GM21447 (cell line): ENCODE measurements at regions not wholly inside any gene's neighbourhood (a gene's known extent, or its start where the extent isn't known, plus 50 kb on each side); places are given as distances from the start of the nearest gene placed in this dataset.

ENCODE experiments used
- ATAC-seq: cut with Tn5 transposase; IDR thresholded peaks from one replicate; pipeline ENCODE4 v1.9.1; 2021; ENCODE audit not compliant: unreplicated experiment

DNA sequence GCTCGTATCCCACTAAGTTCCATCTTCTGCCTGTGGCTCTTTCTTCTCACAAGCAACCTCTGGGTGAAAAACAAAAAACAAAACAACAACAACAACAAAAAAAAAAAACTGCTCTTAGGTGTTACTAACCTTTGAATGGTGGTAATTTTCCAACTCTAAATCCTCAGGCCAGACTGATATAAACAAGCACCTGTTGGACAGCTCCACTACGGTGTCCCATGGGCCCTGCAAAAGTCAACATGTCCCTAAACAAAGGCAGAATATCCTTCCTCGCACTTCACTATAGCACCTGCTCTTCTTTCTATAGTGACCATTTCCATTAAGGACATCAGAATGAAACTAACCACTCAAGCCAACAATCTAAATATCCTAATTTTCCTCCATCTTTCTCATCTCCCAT, 54.6 kb upstream of the PARM1 start:
- no peak for ATAC-seq

DNA sequence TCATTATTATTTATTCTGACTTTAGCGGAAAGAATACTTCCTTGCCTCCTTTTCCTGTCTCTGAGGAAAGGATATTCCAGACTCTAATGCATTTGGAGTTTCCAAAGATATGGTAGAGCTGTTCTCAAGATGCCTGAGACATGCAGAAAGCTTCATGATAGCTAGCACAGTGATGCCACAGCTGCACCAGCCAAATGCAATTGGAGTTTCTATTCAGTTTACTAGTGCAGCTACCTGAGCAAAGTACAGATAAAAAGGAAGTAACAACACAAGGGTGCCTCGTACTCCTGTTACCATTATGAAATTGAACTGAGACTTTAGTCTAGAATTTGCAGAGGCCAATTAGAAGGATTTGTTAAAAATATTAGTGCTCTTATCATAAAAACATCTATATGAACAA, 57.5 kb upstream of the PARM1 start:
- no peak for ATAC-seq

DNA sequence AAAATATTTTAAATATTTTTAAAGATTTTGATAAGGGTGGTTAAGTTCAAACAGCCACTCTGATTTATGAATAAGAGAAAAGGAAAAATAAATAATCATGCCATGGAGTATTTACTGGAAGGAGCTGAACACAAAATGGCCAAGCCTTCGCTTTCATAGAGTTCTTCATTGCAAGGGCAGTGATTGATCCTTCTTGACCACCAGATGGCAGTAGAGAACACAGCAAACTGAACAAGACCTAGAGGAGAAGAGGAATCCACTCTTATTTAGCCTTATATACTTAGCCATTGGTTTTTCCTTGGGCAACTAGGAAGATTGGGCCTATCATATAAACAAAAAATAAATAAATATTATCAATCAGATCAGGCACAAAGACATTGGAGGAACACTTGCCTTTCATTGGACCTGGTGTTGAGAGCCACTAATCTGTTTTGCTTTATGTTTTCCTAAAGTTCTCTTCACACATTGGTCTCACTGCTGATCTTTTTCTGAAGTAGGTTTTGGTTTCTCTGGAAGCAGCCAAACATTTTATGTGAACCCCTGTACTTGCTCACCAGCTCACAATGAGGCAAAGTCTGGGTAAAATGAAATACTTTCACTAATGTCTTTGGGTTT, 58.1 kb upstream of the PARM1 start:
- peak; percentile 59 for ATAC-seq

DNA sequence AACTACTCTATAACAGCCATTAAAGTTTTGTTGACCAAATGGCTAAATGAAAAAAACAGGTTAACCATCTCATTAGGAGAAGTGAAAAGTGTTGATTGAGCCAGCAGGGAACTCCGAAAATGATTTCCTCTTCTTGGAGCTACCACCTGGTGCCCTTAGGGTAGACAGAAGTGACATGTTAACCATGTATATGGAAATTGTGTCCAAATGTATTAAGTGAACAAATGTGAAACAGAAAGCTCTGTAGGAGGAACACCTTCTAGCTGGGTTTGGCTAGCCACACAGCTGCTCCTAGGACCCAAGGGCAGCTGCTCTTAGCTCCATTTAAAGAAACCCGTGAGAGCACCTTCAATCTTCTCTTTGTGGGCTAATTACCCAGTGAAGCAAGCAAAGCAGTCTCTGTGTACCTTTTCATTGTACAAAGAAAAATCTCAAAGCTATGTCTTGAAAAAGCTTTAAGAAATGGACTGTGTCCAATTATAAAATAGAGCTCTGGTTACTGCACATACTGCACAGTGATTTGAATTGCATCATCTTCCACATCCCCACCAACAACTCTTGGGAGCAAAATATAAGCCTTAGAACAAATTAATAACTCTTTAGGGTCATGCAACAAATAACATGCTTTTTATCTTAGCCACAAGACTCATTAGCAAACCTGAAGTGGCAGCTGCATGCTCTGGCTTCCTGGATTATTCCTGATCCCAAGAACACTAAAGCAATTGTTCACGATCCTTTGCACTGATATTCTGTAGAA, 59.2 kb upstream of the PARM1 start:
- peak; percentile 94 for ATAC-seq

DNA sequence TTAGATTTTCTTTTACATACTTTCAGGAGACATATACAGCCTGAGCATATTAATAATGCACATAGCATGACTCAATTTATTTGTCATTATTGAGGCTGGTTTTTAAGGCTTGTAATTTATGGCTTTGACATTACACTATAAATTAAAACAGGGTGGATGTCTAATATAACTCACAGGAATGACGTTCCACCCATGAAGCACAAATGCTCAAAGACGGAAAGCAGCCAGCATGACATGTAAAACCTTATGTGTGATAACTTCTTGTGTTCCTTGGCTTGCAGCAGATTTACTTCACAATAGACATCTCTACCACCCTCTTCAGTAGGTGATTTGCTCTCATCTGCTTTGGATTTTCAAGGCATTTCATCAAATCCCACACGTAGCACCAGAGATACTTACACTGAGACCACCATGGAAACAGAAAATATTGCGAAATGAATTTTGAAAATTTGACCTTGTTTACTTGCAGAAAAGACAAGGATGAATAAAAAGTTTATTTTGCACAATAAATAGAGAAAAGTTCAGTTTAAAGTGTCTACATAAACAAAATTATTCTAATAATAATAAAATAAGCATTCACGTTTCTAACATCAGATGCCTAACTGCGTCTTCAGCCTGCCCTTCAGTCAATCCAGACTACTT, 64.7 kb upstream of the BTC start:
- ATAC-seq, result no peak

DNA sequence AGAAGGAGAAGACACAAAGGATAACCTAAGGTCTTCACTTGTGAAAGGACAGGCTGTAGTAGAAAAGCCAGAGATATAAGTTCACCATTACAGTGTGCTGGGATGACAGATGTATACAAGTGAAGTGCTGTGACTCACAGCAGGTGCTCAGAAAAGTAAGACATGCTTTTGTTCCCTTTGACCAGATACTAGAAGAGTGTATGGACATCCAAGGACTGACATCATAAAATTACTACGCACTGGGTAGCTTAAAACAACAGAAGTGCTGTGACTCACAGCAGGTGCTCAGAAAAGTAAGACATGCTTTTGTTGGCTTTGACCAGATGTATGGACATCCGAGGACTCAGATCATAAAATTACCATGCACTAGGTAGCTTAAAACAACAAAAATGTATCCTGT, 61.6 kb upstream of the BTC start:
- ATAC-seq, result no peak

DNA sequence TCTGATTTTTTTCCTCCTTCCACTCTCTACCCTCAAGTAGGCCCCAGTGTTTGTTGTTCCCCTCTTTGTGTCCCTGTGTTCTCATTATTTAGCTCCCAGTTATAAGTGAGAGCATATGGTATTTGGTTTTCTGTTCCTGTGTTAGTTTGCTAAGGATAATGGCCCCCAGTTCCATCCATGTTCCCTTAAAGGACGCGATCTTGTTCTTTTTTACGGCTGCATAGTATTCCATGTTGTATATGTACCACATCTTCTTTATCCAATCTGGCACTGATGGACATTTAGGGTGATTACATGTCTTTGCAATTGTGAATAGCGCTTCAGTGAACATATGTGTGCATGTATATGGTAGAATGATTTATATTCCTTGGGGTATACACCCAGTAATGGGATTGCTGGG, 54.5 kb upstream of the BTC start:
- no peak for ATAC-seq

DNA sequence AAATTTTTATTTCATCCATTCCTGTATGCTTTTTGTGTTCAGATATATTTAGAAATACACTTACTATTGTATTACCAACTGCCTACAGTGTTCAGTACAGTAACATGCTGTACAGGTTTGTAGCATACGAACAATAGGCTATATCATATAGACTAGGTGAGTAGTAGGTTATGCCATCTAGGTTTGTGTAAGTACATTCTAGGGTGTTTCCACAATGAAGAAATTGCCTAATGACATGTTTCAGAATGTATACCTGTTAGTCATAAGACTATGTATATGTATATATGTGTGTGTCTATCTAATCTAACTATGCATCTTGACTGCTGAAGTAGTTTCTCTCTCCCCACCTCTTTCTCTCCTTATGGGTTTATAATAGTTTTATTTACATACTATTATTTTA, 51.5 kb upstream of the BTC start:
- no peak for ATAC-seq
